ENCODE measurements at regions not wholly inside any gene's neighbourhood (a gene's known extent, or its start where the extent isn't known, plus 50 kb on each side); places are given as distances from the start of the nearest gene placed in this dataset.

DNA sequence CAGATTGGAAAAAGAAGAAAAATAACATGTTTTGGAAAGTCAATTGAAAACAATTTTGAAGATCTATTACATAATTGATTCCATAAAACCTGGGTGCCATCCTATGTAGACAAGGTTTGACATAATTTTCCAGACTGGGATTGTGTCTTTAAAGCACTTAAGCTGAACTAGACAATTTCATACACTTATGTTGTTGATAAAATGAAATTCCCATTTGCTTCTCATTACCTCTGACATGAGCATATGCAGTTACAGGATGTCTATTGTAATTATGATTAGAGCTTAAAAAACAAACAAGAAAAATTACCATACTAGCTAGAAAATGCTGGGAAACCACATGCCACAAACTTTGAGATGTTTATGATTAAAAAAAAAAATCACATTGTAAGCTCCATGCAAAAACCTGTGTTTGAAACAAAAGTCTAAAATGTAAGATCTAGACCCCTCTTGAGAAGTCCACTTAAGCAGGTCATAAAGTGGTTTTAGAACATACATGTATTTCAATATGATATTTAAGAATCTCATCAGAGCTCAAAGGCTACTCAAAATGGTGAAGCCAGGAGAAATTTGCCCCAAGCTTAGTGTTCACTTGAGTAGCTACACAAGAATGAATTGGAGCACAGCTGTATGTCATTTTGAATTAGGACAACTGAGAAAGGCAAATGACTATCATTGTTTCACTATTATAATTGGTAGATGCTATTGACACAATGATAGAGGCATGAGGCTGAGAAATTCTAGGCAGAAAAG lies 181.1 kb upstream of the PABPC4L start:
- H3K9me3 ChIP-seq: no peaks in the 10 kb centered on the region
- no peak overlapping the region for H3K4me3 ChIP-seq
- ATAC-seq: no peak

DNA sequence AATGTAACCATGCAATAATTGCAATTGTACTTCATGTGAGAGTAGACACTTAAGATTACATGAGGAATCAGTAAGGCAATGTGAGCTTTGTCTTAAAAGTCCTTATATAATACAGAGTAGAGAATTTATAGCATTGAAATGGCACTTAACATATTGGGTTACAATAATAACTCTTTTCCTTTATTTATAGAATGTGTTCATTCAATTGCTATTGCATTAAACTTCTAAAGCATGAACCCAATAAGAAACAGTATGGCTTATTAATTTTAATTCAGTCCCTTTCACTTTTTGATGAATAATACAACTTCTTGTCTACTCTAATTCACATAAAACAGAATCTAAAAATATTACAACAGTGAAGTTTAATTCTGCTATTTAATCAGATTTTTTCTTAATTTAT lies 174.2 kb upstream of the PABPC4L start:
- H3K4me1 ChIP-seq: peaks cover 0 to 11% (median 0%) of the 10 kb centered on the region in 3 donors
- no peaks in the 10 kb centered on the region for H3K9me3 ChIP-seq
- H3K27ac ChIP-seq: no peak overlapping the region
- no peak overlapping the region for H3K4me3 ChIP-seq
- TF ChIP-seq, protein P1, sequence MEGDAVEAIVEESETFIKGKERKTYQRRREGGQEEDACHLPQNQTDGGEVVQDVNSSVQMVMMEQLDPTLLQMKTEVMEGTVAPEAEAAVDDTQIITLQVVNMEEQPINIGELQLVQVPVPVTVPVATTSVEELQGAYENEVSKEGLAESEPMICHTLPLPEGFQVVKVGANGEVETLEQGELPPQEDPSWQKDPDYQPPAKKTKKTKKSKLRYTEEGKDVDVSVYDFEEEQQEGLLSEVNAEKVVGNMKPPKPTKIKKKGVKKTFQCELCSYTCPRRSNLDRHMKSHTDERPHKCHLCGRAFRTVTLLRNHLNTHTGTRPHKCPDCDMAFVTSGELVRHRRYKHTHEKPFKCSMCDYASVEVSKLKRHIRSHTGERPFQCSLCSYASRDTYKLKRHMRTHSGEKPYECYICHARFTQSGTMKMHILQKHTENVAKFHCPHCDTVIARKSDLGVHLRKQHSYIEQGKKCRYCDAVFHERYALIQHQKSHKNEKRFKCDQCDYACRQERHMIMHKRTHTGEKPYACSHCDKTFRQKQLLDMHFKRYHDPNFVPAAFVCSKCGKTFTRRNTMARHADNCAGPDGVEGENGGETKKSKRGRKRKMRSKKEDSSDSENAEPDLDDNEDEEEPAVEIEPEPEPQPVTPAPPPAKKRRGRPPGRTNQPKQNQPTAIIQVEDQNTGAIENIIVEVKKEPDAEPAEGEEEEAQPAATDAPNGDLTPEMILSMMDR (IDR thresholded peaks at IDR 0.05): no peak
- TF ChIP-seq POLR2AphosphoS5 (IDR thresholded peaks at IDR 0.05): no peak
- TF ChIP-seq EP300 (IDR thresholded peaks at IDR 0.05): no peak
- TF ChIP-seq POLR2A (IDR thresholded peaks at IDR 0.05): no peak
- no peaks in the 10 kb centered on the region for H3K27me3 ChIP-seq
- ATAC-seq: no peak
- no peaks in the 10 kb centered on the region for H3K36me3 ChIP-seq

More for the DNA sequence above, 181.1 kb upstream of the PABPC4L start:
- no peaks in the 10 kb centered on the region for H3K36me3 ChIP-seq
- H3K27ac ChIP-seq: no peak overlapping the region
- no peaks in the 10 kb centered on the region for H3K27me3 ChIP-seq
- TF ChIP-seq EP300 (IDR thresholded peaks at IDR 0.05) (no peak), POLR2A (IDR thresholded peaks at IDR 0.05) (no peak), POLR2AphosphoS5 (IDR thresholded peaks at IDR 0.05) (no peak)
- TF ChIP-seq, protein P1 (IDR thresholded peaks at IDR 0.05): no peak
- H3K4me1 ChIP-seq: peaks cover 0 to 11% (median 0%) of the 10 kb centered on the region in 3 donors

DNA sequence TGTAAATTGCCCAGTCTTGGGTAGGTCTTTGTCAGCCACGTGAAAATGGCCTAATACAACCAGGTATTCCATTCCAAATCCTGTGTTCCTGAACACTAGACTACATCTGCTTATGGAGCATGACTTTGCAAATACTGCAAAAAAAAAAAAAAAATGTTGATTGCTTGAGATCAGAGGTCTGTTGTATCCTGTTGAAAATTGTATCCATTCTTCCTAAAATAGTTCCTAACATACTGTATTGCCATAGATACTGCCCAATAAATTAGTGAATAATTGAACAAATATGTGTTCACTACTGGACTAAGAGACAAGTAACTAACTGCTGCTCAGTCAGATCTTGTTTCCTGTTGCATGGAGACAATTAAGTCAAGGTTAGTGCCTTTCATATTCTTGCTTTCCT lies 164.3 kb upstream of the PABPC4L start:
- no peaks in the 10 kb centered on the region for H3K4me1 ChIP-seq
- no peaks in the 10 kb centered on the region for H3K36me3 ChIP-seq
- whole genome bisulfite sequencing, 2 donors (ENCODE audit: low coverage in 1 of 2): 83 to 100% methylated on average over 1 of the region's 1 CpG
- TF ChIP-seq POLR2A (IDR thresholded peaks at IDR 0.05) (no peak), POLR2AphosphoS5 (IDR thresholded peaks at IDR 0.05) (no peak), EP300 (IDR thresholded peaks at IDR 0.05) (no peak)
- TF ChIP-seq, protein P1 (IDR thresholded peaks at IDR 0.05): no peak
- H3K27ac ChIP-seq: no peak overlapping the region
- H3K9me3 ChIP-seq: no peaks in the 10 kb centered on the region
- no peaks in the 10 kb centered on the region for H3K27me3 ChIP-seq
- no peak overlapping the region for H3K4me3 ChIP-seq
- ATAC-seq: no peak

DNA sequence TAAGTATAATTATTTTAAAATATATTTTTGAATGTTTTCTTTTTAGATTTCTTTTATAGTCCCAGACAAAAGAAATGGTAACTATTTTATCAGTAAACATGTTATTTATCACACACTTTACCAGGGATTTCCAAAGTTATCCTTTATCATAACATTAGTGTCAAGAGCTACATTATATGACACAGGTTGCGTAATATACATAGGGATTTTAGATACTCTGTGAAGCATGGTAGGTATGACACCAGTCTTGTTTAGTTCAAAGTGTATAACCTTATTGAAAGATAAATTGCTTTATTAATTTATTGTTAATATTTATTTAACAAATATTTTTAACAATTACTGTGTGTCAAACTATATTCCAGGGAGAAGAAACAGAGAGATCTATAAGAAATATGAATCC lies 163.3 kb upstream of the PABPC4L start:
- 93 to 100% methylated on average over 1 of the region's 1 CpG for WGBS, 2 donors (ENCODE audit: low coverage in 1 of 2)
- Histone ChIP-seq H3K27me3 (no peaks in the 10 kb centered on the region), H3K9me3 (no peaks in the 10 kb centered on the region), H3K4me1 (no peaks in the 10 kb centered on the region), H3K4me3 (no peak overlapping the region), H3K36me3 (no peaks in the 10 kb centered on the region), H3K27ac (no peak overlapping the region)
- TF ChIP-seq, protein P1 (IDR thresholded peaks at IDR 0.05): no peak
- TF ChIP-seq POLR2AphosphoS5 (IDR thresholded peaks at IDR 0.05) (no peak), EP300 (IDR thresholded peaks at IDR 0.05) (no peak), POLR2A (IDR thresholded peaks at IDR 0.05) (no peak)
- ATAC-seq: no peak

DNA sequence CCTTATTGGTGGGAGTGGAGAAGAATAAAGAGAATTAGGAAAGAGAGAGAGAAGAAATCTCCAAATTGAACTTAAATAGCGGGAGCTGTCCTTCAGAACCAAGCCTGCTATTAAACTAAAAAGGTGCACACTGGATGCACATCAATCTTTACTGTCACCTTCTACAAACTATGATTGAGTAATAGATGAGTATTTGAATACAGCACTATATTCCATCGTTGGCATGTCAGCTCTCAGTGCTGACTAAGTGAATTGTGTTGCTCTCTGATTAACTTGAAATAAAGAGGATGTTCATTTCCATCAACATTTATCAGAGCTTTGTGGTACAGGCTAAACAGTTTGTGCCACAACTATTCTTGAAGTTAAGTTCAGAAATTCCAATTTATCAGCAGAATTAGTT lies 143.7 kb upstream of the PABPC4L start:
- TF ChIP-seq POLR2A (IDR thresholded peaks at IDR 0.05) (no peak), EP300 (IDR thresholded peaks at IDR 0.05) (no peak), POLR2AphosphoS5 (IDR thresholded peaks at IDR 0.05) (no peak)
- TF ChIP-seq, protein P1 (IDR thresholded peaks at IDR 0.05): no peak
- 80 to 94% methylated on average over 2 of the region's 2 CpGs for WGBS, 2 donors (ENCODE audit: low coverage in 1 of 2)
- Histone ChIP-seq H3K36me3 (no peaks in the 10 kb centered on the region), H3K4me3 (no peak overlapping the region), H3K9me3 (no peaks in the 10 kb centered on the region), H3K4me1 (no peaks in the 10 kb centered on the region), H3K27ac (no peak overlapping the region), H3K27me3 (no peaks in the 10 kb centered on the region)
- no peak for ATAC-seq

All from gastroesophageal sphincter (tissue), 4 donors.